Prostate gland (tissue), 2 donors: ENCODE measurements at regions not wholly inside any gene's neighbourhood (a gene's known extent, or its start where the extent isn't known, plus 50 kb on each side); places are given as distances from the start of the nearest gene placed in this dataset.

Experiments used
- DNase-seq: peaks from one replicate; pipeline ENCODE4 v3.0.0-alpha.2; 2019; ENCODE audit warnings: low spot score
- H3K27ac ChIP-seq, 2 donors: fragments of 200-600 bp; sonication (generic); 2 replicates each; pipeline ENCODE4 v1.5.1; 2017 to 2019
- H3K27me3 ChIP-seq: fragments of 200-600 bp; sonication (generic); replicated peaks from 2 replicates; pipeline ENCODE4 v1.5.1; 2019; ENCODE audit not compliant: insufficient read depth
- H3K36me3 ChIP-seq, 2 donors: fragments of 200-600 bp; sonication (generic); 1 replicate in 1 of 2; 2 replicates in 1 of 2; pipeline versions ENCODE4 v1.5.1 to v1.8.1; 2017 to 2019
- H3K4me1 ChIP-seq: fragments of 200-600 bp; sonication (generic); replicated peaks from 2 replicates; pipeline ENCODE4 v1.5.1; 2019
- H3K4me3 ChIP-seq, 2 donors: fragments of 200-600 bp; sonication (generic); 2 replicates each; pipeline ENCODE4 v1.5.1; 2017 to 2019
- H3K9me3 ChIP-seq: fragments of 200-600 bp; sonication (generic); 2 replicates; pipeline ENCODE4 v1.5.1; 2017
- POLR2A ChIP-seq: fragments of 450-650 bp; IDR thresholded peaks from one replicate; pipeline ENCODE4 v1.6.1; 2016; ENCODE audit warnings: antibody characterized with exemption, mild to moderate bottlenecking
- POLR2AphosphoS5 ChIP-seq: sonication (generic); formaldehyde crosslinking; IDR thresholded peaks from one replicate; pipeline ENCODE4 v1.6.1; 2017; ENCODE audit warnings: antibody characterized with exemption
- WGBS: methylation state at CpG from one replicate; pipeline ENCODE4 v1.1.5; 2018; 5-methylcytosine and 5-hydroxymethylcytosine counted together
- intact Hi-C: fragments of 100-400 bp; cut with DNase I; formaldehyde crosslinking; loops from one replicate; pipeline ENCODE4 v1.14.2; 2022
- TF ChIP-seq, protein P1 (sequence below), 4 experiments: fragments of 200-600 bp in 2 of 4; fragments of 450-650 bp in 2 of 4; sonication (generic) in 2 of 4; IDR thresholded peaks; 1 replicate in 3 of 4; 2 replicates in 1 of 4; pipeline ENCODE4 v1.5.1; 2016 to 2019; ENCODE audit warnings: antibody characterized with exemption in 4 of 4, mild to moderate bottlenecking in 2 of 4, moderate library complexity in 2 of 4

DNA sequence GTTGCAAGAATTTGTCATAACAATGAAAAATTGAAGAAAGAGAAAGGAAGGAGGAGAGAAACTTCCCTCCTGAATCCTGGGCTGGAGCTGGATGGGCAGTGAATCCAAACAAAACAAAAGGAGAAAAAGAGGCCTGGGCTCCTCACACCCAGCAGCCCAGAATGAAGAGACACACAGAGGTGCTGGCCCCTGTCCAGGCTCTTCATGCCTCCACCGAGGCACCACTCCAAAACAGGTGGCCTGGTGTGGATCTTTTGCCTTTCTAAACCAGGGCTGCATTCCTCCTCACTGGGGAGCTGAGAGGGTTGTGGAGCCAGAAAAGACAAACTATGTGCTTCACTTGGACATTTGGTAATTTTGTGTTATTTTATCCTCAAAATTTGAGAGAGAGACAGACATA is 76.0 kb downstream of the FAM124B start:
- H3K4me1 ChIP-seq, result no peaks in the 10 kb centered on the region
- H3K36me3 ChIP-seq, result no peaks in the 10 kb centered on the region
- no peak overlapping the region for H3K4me3 ChIP-seq
- H3K9me3 ChIP-seq, result no peaks in the 10 kb centered on the region
- DNase-seq, result no peak
- H3K27ac ChIP-seq, result no peak overlapping the region
- no peaks in the 10 kb centered on the region for H3K27me3 ChIP-seq
- intact Hi-C loops, result no loop called here
- 25% methylated on average over 1 of the region's 1 CpG for WGBS
- TF ChIP-seq, protein P1, sequence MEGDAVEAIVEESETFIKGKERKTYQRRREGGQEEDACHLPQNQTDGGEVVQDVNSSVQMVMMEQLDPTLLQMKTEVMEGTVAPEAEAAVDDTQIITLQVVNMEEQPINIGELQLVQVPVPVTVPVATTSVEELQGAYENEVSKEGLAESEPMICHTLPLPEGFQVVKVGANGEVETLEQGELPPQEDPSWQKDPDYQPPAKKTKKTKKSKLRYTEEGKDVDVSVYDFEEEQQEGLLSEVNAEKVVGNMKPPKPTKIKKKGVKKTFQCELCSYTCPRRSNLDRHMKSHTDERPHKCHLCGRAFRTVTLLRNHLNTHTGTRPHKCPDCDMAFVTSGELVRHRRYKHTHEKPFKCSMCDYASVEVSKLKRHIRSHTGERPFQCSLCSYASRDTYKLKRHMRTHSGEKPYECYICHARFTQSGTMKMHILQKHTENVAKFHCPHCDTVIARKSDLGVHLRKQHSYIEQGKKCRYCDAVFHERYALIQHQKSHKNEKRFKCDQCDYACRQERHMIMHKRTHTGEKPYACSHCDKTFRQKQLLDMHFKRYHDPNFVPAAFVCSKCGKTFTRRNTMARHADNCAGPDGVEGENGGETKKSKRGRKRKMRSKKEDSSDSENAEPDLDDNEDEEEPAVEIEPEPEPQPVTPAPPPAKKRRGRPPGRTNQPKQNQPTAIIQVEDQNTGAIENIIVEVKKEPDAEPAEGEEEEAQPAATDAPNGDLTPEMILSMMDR (IDR thresholded peaks at IDR 0.05), result no peak
- no peak for TF ChIP-seq POLR2AphosphoS5
- TF ChIP-seq POLR2A, result no peak

DNA sequence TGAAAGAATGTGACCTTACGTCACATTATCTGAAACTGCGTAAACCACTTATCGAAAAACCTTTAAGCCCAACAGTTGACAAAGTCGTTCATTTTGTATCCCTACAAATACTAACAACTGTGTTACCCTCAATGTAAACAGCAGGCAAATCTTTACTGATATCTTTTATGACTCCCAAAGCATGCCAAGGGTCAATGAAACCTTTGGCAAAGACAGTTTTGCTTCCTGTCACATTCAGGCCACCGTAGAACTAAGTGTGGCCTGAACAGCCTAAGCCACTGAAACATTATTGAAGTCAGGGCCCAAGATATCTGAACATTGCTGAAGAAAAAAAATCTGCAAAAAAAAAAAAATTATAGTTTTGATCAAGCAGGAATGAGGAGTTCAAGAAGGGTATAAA is 77.3 kb downstream of the FAM124B start:
- Histone ChIP-seq H3K4me1 (no peaks in the 10 kb centered on the region), H3K27me3 (no peaks in the 10 kb centered on the region), H3K9me3 (no peaks in the 10 kb centered on the region), H3K27ac (no peak overlapping the region), H3K4me3 (no peak overlapping the region), H3K36me3 (no peaks in the 10 kb centered on the region)
- 85% methylated on average over 5 of the region's 5 CpGs for WGBS
- DNase-seq, result no peak
- TF ChIP-seq POLR2AphosphoS5, result no peak
- no peak for TF ChIP-seq POLR2A
- TF ChIP-seq, protein P1 (IDR thresholded peaks at IDR 0.05), result no peak
- intact Hi-C loops, result no loop called here

GRCh38 chr2:224320660-224321059 is 81.2 kb downstream of the FAM124B start:
- no peak for TF ChIP-seq POLR2A
- TF ChIP-seq, protein P1 (IDR thresholded peaks at IDR 0.05), result no peak
- TF ChIP-seq POLR2AphosphoS5, result no peak
- Histone ChIP-seq H3K27me3 (peaks cover 5% of the 10 kb centered on the region), H3K4me3 (no peak overlapping the region), H3K9me3 (no peaks in the 10 kb centered on the region), H3K27ac (no peak overlapping the region), H3K36me3 (no peaks in the 10 kb centered on the region), H3K4me1 (no peaks in the 10 kb centered on the region)
- intact Hi-C loops, result no loop called here
- 63% methylated on average over 1 of the region's 1 CpG for WGBS
- no peak for DNase-seq

- 42% methylated on average over 5 of the region's 5 CpGs for WGBS
- Histone ChIP-seq H3K27me3 (peaks cover 5% of the 10 kb centered on the region), H3K4me1 (no peaks in the 10 kb centered on the region), H3K27ac (no peak overlapping the region), H3K36me3 (no peaks in the 10 kb centered on the region), H3K9me3 (no peaks in the 10 kb centered on the region), H3K4me3 (no peak overlapping the region)
- intact Hi-C loops, result no loop called here
- DNase-seq, result no peak
- no peak for TF ChIP-seq POLR2AphosphoS5
- TF ChIP-seq, protein P1 (IDR thresholded peaks at IDR 0.05), result no peak
- no peak for TF ChIP-seq POLR2A
Observed at GRCh38 chr2:224319750-224320149, 82.2 kb downstream of the FAM124B start.

GRCh38 chr2:224312741-224313140 is 89.2 kb downstream of the FAM124B start:
- no peak for DNase-seq
- intact Hi-C loops, result no loop called here
- H3K9me3 ChIP-seq, result no peaks in the 10 kb centered on the region
- no peak for TF ChIP-seq POLR2A
- TF ChIP-seq POLR2AphosphoS5, result no peak
- TF ChIP-seq, protein P1 (IDR thresholded peaks at IDR 0.05), result no peak
- H3K4me1 ChIP-seq, result no peaks in the 10 kb centered on the region
- no peak overlapping the region for H3K4me3 ChIP-seq
- 83% methylated on average over 3 of the region's 3 CpGs for WGBS
- H3K36me3 ChIP-seq, result no peaks in the 10 kb centered on the region
- no peak overlapping the region for H3K27ac ChIP-seq
- H3K27me3 ChIP-seq, result no peaks in the 10 kb centered on the region
